Colonic mucosa (tissue), 4 donors: ENCODE measurements at regions not wholly inside any gene's neighbourhood (a gene's known extent, or its start where the extent isn't known, plus 50 kb on each side); places are given as distances from the start of the nearest gene placed in this dataset.

ENCODE experiments used
- DNase-seq: peaks from one replicate; pipeline ENCODE4 v3.0.0-alpha.2; 2020
- H3K27ac ChIP-seq: fragments of 200-600 bp; one replicate; pipeline ENCODE4 v1.8.0; 2021
- H3K27me3 ChIP-seq: fragments of 200-600 bp; one replicate; pipeline ENCODE4 v1.8.0; 2021
- H3K36me3 ChIP-seq: fragments of 200-600 bp; one replicate; pipeline ENCODE4 v1.8.0; 2021
- H3K4me1 ChIP-seq: fragments of 200-600 bp; one replicate; pipeline ENCODE4 v1.8.0; 2021; ENCODE audit warnings: mild to moderate bottlenecking
- H3K4me3 ChIP-seq: fragments of 200-600 bp; one replicate; pipeline ENCODE4 v1.8.0; 2021
- H3K9ac ChIP-seq, 2 donors: one replicate each; pipeline ENCODE4 v1.7.0; 2013; ENCODE audit warnings: control low read depth in 2 of 2, low read depth in 2 of 2, low read length in 2 of 2
- H3K9me3 ChIP-seq: fragments of 200-600 bp; one replicate; pipeline ENCODE4 v1.8.0; 2021
- intact Hi-C: fragments of 100-400 bp; cut with DNase I; formaldehyde crosslinking; loops from one replicate; pipeline ENCODE4 v1.14.1; 2022
- TF ChIP-seq, protein P1 (sequence below): fragments of 200-600 bp; IDR thresholded peaks from one replicate; pipeline ENCODE4 v1.8.0; 2022; ENCODE audit warnings: antibody characterized with exemption, mild to moderate bottlenecking
- donor health status: healthy.
- donor health status: DM: no; HTN: no; CAD: no.
- donor health status: DM: no; HTN: no; CAD: no.

GRCh38 chr3:30331519-30331918 is 274.9 kb upstream of the TGFBR2 start:
- TF ChIP-seq, protein P1, sequence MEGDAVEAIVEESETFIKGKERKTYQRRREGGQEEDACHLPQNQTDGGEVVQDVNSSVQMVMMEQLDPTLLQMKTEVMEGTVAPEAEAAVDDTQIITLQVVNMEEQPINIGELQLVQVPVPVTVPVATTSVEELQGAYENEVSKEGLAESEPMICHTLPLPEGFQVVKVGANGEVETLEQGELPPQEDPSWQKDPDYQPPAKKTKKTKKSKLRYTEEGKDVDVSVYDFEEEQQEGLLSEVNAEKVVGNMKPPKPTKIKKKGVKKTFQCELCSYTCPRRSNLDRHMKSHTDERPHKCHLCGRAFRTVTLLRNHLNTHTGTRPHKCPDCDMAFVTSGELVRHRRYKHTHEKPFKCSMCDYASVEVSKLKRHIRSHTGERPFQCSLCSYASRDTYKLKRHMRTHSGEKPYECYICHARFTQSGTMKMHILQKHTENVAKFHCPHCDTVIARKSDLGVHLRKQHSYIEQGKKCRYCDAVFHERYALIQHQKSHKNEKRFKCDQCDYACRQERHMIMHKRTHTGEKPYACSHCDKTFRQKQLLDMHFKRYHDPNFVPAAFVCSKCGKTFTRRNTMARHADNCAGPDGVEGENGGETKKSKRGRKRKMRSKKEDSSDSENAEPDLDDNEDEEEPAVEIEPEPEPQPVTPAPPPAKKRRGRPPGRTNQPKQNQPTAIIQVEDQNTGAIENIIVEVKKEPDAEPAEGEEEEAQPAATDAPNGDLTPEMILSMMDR: no peak
- Histone ChIP-seq H3K36me3 (no peaks in the 10 kb centered on the region), H3K27me3 (no peaks in the 10 kb centered on the region), H3K27ac (no peak overlapping the region), H3K9ac (no peak overlapping the region), H3K4me1 (no peaks in the 10 kb centered on the region), H3K4me3 (no peak overlapping the region), H3K9me3 (no peaks in the 10 kb centered on the region)
- no peak for DNase-seq
- intact Hi-C loops: no loop called here

DNA sequence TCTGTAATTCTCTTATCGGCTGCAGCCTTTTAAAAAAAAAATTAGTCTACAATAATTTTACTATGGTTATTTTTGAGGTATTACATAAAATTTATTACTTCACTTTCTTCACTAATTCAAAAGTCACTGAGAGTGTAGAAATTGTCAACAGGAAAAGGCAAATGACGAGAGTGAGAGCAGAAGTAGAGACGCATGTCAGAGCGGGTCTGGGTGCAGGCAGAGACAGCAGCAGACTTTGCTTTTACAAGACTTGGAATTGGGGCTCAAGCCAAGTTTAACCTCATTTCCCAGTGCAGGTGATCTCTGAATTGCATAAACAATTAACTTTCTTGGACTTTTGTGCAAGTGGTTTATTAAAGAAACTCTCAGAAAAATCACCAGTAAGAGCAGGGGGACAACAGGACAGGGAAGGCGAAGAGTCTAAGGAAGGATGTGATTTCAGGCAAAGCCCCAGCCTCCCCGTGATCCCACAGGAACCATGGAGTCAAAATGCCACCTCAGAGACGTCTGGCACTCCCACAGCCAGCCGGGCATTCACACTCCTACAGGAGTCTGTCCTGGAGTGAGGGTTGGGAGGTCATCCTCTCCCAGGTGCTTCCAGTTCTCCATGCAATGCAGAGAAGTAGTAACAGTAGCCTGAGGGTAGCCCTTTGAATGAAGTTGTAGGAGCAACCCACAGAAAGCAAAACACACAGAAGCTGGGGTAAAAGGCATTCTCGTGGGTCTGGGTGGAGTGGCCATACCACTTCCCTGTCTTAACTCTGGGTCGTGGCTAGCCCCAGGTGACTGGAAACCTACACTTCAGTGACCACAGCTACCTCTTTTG is 274.0 kb upstream of the TGFBR2 start:
- H3K9me3 ChIP-seq: no peaks in the 10 kb centered on the region
- H3K9ac ChIP-seq: no peak overlapping the region
- no peak overlapping the region for H3K27ac ChIP-seq
- TF ChIP-seq, protein P1: no peak
- no peaks in the 10 kb centered on the region for H3K4me1 ChIP-seq
- DNase-seq: no peak
- intact Hi-C loops: no loop called here
- no peaks in the 10 kb centered on the region for H3K36me3 ChIP-seq
- H3K27me3 ChIP-seq: no peaks in the 10 kb centered on the region
- no peak overlapping the region for H3K4me3 ChIP-seq

DNA sequence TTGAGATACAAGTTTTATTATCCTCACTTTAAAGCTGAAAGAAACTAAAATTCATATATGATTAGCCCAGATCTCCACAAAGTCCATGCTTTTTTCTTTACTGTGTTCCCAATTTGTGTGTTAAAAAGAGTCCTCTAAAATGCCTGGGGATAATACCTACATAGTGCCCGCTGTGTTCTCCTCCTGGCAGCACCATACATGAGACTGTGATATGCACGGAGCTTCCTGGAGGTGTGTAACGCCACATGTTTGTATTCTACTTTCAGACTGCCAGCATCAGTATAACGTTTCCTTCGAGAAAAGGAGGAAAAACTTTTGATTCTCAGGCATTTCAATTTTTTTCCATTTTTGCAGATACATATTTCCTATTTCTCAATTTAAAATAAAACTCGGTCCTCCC is 273.3 kb upstream of the TGFBR2 start:
- TF ChIP-seq, protein P1: no peak
- intact Hi-C loops: no loop called here
- H3K9me3 ChIP-seq: no peaks in the 10 kb centered on the region
- no peak overlapping the region for H3K4me3 ChIP-seq
- no peak overlapping the region for H3K27ac ChIP-seq
- H3K27me3 ChIP-seq: no peaks in the 10 kb centered on the region
- DNase-seq: no peak
- no peaks in the 10 kb centered on the region for H3K4me1 ChIP-seq
- H3K36me3 ChIP-seq: no peaks in the 10 kb centered on the region
- no peak overlapping the region for H3K9ac ChIP-seq

DNA sequence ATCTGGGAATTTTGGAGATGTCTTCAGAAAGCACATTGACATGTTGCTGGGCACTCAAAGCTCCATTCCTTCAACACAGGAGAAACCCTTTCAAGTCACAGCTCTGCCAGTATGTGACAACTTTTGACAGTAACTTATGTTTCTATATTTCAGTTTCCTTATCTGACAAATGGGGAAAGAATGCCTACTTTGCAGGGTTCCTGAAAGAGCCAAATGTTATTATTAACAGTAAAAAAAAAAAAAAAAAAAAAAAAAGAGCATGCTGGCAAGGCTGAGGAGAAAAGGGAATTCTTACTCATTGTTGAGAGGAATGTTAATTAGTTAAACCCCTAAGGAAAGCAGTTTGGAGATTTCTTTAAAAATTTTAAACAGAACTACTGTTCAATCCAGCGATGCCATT is 272.5 kb upstream of the TGFBR2 start:
- Histone ChIP-seq H3K9me3 (no peaks in the 10 kb centered on the region), H3K36me3 (no peaks in the 10 kb centered on the region), H3K27ac (no peak overlapping the region), H3K4me3 (no peak overlapping the region), H3K4me1 (no peaks in the 10 kb centered on the region), H3K27me3 (no peaks in the 10 kb centered on the region), H3K9ac (no peak overlapping the region)
- intact Hi-C loops: no loop called here
- TF ChIP-seq, protein P1: no peak
- no peak for DNase-seq

- DNase-seq: no peak
- H3K4me1 ChIP-seq: no peaks in the 10 kb centered on the region
- intact Hi-C loops: no loop called here
Measured at GRCh38 chr3:30340500-30340899, 265.9 kb upstream of the TGFBR2 start.

More at GRCh38 chr3:30340500-30340899, 265.9 kb upstream of the TGFBR2 start:
- Histone ChIP-seq H3K9ac (no peak overlapping the region), H3K36me3 (no peaks in the 10 kb centered on the region), H3K27ac (no peak overlapping the region), H3K27me3 (no peaks in the 10 kb centered on the region), H3K4me3 (no peak overlapping the region), H3K9me3 (no peaks in the 10 kb centered on the region)
- TF ChIP-seq, protein P1: no peak
